Erythroblast (primary cell): ENCODE measurements at regions not wholly inside any gene's neighbourhood (a gene's known extent, or its start where the extent isn't known, plus 50 kb on each side); places are given as distances from the start of the nearest gene placed in this dataset.

Source experiments
- GATA1 ChIP-seq: IDR thresholded peaks from 2 replicates; pipeline ENCODE4 v1.6.1; 2011; ENCODE audit warnings: low read depth, mild to moderate bottlenecking, control low read depth, low read length, moderate library complexity
- POLR2A ChIP-seq: IDR thresholded peaks from 2 replicates; pipeline ENCODE4 v1.6.1; 2011; ENCODE audit warnings: mild to moderate bottlenecking, low read length

GRCh38 chr1:93814059-93814794, 64.8 kb downstream of the DNTTIP2 start:
- TF ChIP-seq POLR2A, result no peak
- no peak for TF ChIP-seq GATA1
